Parathyroid adenoma (tissue), 2 donors: ENCODE measurements at regions not wholly inside any gene's neighbourhood (a gene's known extent, or its start where the extent isn't known, plus 50 kb on each side); places are given as distances from the start of the nearest gene placed in this dataset.

Experiments
- H2AFZ ChIP-seq: fragments of 300-600 bp; sonication (generic); one replicate; pipeline ENCODE4 v1.7.0; 2017; ENCODE audit warnings: antibody characterized with exemption, mild to moderate bottlenecking
- H3K27ac ChIP-seq: fragments of 300-600 bp; sonication (generic); one replicate; pipeline ENCODE4 v1.7.0; 2017
- H3K27me3 ChIP-seq: fragments of 300-600 bp; sonication (generic); one replicate; pipeline ENCODE4 v1.7.0; 2017; ENCODE audit warnings: low read length; ENCODE audit not compliant: control insufficient read depth, insufficient read depth
- H3K36me3 ChIP-seq: fragments of 300-600 bp; sonication (generic); one replicate; pipeline ENCODE4 v1.7.0; 2017; ENCODE audit warnings: low read length; ENCODE audit not compliant: control insufficient read depth, insufficient read depth
- H3K4me1 ChIP-seq: fragments of 300-600 bp; sonication (generic); one replicate; pipeline ENCODE4 v1.7.0; 2017; ENCODE audit warnings: control low read depth
- H3K4me2 ChIP-seq: fragments of 300-600 bp; sonication (generic); one replicate; pipeline ENCODE4 v1.7.0; 2017; ENCODE audit warnings: low read length
- H3K4me3 ChIP-seq: fragments of 300-600 bp; sonication (generic); one replicate; pipeline ENCODE4 v1.7.0; 2017; ENCODE audit warnings: low read depth, low read length
- H3K79me2 ChIP-seq: fragments of 300-600 bp; sonication (generic); one replicate; pipeline ENCODE4 v1.7.0; 2017; ENCODE audit warnings: control low read depth
- H3K9ac ChIP-seq: fragments of 300-600 bp; sonication (generic); one replicate; pipeline ENCODE4 v1.7.0; 2017; ENCODE audit warnings: mild to moderate bottlenecking
- H3K9me3 ChIP-seq: fragments of 300-600 bp; sonication (generic); one replicate; pipeline ENCODE4 v1.7.0; 2017; ENCODE audit warnings: low read length; ENCODE audit not compliant: control insufficient read depth
- TF ChIP-seq, protein P1 (sequence below): fragments of 300-600 bp; sonication (generic); IDR thresholded peaks from one replicate; pipeline ENCODE4 v1.7.0; 2017; ENCODE audit warnings: antibody characterized with exemption, mild to moderate bottlenecking
- donor health status: primary hyperparathyroidism.

DNA sequence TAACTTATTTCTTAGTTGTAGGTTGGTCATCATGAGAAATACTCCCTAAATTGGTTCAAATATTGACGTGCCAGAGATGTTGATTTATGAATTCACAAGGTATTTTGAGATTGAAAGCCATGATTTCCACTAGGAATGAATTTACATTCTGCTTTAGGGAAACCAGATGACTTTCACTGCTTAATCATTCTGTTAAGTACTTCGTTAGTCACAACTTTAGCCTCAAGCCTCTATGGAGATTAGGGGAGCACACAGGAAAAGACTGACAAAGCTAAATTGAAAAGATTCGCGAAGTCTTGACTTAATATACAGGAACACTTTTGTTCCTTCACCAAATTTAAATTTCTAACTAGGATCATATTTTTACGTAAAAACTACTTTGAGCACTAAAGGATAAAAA is 250.4 kb upstream of the CACNA2D1 start:
- H3K4me3 ChIP-seq: no peak overlapping the region

DNA sequence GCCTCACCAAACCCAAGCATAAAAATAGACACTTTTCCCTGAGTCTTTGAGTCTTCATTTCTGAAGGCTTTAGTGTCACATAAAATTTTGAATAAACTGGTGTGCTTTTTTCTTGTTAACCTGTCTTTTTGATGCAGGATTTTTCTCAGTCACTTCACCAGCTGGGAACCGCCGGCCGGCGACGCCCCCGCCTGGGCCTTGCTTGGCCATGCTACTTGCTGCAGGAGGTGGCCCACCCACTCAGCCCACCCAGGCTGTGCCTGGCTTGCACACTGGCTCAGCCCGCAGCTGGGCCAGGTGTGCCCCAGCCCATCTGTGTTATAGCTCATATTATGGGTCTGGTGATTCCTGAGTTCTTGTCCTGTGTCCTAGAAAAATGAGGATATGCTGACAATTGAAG is 247.4 kb upstream of the CACNA2D1 start:
- no peaks in the 10 kb centered on the region for H3K36me3 ChIP-seq
- H3K9ac ChIP-seq: no peak overlapping the region
- no peak overlapping the region for H2AFZ ChIP-seq
- no peak overlapping the region for H3K4me3 ChIP-seq
- H3K27ac ChIP-seq: no peak overlapping the region
- TF ChIP-seq, protein P1, sequence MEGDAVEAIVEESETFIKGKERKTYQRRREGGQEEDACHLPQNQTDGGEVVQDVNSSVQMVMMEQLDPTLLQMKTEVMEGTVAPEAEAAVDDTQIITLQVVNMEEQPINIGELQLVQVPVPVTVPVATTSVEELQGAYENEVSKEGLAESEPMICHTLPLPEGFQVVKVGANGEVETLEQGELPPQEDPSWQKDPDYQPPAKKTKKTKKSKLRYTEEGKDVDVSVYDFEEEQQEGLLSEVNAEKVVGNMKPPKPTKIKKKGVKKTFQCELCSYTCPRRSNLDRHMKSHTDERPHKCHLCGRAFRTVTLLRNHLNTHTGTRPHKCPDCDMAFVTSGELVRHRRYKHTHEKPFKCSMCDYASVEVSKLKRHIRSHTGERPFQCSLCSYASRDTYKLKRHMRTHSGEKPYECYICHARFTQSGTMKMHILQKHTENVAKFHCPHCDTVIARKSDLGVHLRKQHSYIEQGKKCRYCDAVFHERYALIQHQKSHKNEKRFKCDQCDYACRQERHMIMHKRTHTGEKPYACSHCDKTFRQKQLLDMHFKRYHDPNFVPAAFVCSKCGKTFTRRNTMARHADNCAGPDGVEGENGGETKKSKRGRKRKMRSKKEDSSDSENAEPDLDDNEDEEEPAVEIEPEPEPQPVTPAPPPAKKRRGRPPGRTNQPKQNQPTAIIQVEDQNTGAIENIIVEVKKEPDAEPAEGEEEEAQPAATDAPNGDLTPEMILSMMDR: no peak
- H3K4me2 ChIP-seq: no peak overlapping the region
- H3K9me3 ChIP-seq: no peaks in the 10 kb centered on the region
- no peaks in the 10 kb centered on the region for H3K27me3 ChIP-seq
- no peaks in the 10 kb centered on the region for H3K79me2 ChIP-seq
- no peaks in the 10 kb centered on the region for H3K4me1 ChIP-seq

More for the DNA sequence above, 250.4 kb upstream of the CACNA2D1 start:
- Histone ChIP-seq H3K4me1 (no peaks in the 10 kb centered on the region), H3K79me2 (no peaks in the 10 kb centered on the region), H3K36me3 (no peaks in the 10 kb centered on the region), H2AFZ (no peak overlapping the region), H3K4me2 (no peak overlapping the region), H3K9me3 (no peaks in the 10 kb centered on the region), H3K9ac (no peak overlapping the region), H3K27ac (no peak overlapping the region), H3K27me3 (no peaks in the 10 kb centered on the region)
- TF ChIP-seq, protein P1: no peak

DNA sequence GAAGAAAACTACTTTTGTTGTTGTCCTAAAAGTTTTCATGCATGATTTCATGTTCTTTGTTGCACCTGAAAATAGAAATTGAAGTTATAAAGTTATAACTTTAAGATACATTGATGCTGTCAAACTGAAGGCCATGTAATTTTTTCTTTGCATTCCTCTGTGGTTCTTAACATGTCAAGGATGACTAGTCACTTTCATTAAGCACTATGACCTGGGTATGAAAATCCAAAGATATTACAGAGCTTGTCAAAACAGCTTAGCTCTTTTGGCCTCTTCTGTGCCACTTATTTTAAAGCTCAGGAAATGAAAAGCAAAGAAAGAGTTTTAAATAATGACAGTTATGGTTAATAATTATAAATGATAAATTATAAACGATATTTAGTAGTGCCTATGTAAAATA is 241.6 kb upstream of the CACNA2D1 start:
- no peaks in the 10 kb centered on the region for H3K9me3 ChIP-seq
- H2AFZ ChIP-seq: no peak overlapping the region
- no peak overlapping the region for H3K4me2 ChIP-seq
- TF ChIP-seq, protein P1: no peak
- H3K27me3 ChIP-seq: no peaks in the 10 kb centered on the region
- H3K36me3 ChIP-seq: no peaks in the 10 kb centered on the region
- no peak overlapping the region for H3K9ac ChIP-seq
- H3K79me2 ChIP-seq: no peaks in the 10 kb centered on the region
- H3K27ac ChIP-seq: no peak overlapping the region
- no peaks in the 10 kb centered on the region for H3K4me1 ChIP-seq
- no peak overlapping the region for H3K4me3 ChIP-seq

DNA sequence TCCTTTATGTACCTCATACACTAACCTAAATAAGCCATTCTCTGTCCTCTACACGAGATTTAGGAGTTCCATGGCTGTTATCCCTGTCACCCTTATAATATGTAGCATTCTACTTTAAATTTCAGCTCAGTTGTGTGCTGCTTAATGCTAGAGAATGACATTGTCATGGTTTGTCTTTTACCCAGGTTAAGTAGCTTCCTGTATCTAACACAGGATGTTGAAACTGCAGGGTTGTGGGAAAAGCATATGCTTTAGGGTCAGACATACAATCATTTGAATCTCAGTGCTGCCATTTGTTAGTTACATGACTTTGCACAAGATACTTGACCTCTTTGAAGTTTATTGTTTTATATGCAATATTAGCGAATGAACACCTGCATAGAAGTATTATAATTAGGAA is 235.1 kb upstream of the CACNA2D1 start:
- no peaks in the 10 kb centered on the region for H3K36me3 ChIP-seq
- no peaks in the 10 kb centered on the region for H3K79me2 ChIP-seq
- no peaks in the 10 kb centered on the region for H3K4me1 ChIP-seq
- H2AFZ ChIP-seq: no peak overlapping the region
- no peaks in the 10 kb centered on the region for H3K9me3 ChIP-seq
- no peak overlapping the region for H3K9ac ChIP-seq
- H3K27me3 ChIP-seq: no peaks in the 10 kb centered on the region
- H3K27ac ChIP-seq: no peak overlapping the region
- no peak overlapping the region for H3K4me3 ChIP-seq
- no peak overlapping the region for H3K4me2 ChIP-seq
- TF ChIP-seq, protein P1: no peak

DNA sequence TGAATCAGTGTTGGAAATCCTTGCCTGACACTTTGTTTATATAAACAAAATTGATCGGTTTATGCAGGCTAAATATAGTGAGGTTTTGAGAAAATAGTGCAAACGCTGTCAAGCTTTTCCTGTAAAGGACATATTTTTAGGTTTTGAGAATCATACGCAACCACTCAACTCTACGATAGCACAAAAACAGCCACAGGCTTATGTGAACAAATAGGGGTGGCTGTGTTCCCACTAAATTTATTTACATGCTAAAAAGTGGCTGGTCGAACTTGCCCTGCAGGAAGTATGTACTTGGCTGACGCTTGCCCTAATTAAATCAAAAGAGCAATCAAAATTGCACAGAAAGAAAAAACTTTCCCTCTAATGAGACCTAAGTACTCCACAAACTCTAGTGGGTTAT is 234.7 kb upstream of the CACNA2D1 start:
- no peak overlapping the region for H3K9ac ChIP-seq
- no peaks in the 10 kb centered on the region for H3K4me1 ChIP-seq
- TF ChIP-seq, protein P1: no peak
- no peak overlapping the region for H3K27ac ChIP-seq
- no peaks in the 10 kb centered on the region for H3K9me3 ChIP-seq
- H2AFZ ChIP-seq: no peak overlapping the region
- H3K4me2 ChIP-seq: no peak overlapping the region
- no peak overlapping the region for H3K4me3 ChIP-seq
- H3K27me3 ChIP-seq: no peaks in the 10 kb centered on the region
- no peaks in the 10 kb centered on the region for H3K79me2 ChIP-seq
- no peaks in the 10 kb centered on the region for H3K36me3 ChIP-seq
